ENCODE measurements at regions not wholly inside any gene's neighbourhood (a gene's known extent, or its start where the extent isn't known, plus 50 kb on each side); places are given as distances from the start of the nearest gene placed in this dataset.

DNA sequence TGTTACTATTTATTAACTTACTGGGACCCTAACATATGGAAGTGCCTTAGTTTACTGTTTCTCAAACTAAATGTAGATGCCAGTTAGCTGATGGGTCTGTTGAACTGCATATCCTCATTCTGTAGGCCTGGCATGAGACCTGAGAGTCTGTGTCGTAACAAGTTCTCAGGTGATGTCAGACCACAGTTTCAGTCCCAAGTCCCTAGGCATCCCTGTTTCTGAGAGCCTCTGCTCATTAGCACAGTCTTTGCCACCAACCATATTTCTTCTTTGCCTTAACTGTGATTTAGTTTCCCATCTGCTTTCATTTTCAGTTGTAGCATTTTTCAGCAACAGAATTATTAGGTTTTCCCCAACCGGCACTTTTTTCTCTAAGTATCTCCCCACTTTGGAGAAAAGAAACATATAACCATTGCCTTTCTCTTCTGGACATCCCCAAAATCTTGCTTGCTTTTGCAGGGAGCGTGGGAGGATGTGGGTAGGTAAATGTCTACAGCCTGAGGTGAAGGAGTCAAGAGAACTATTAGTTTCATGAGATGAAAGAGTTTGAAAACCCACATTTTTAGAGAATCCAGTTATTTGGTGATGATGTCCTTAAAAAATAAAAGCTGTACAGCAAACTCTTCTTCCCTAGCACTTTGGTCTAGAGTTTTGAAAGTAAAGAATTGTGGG, 74.6 kb downstream of the NUDT12 start:
- H3K36me3 ChIP-seq = no peaks in the 10 kb centered on the region
- H3K27me3 ChIP-seq = no peaks in the 10 kb centered on the region
- H3K4me3 ChIP-seq = no peak overlapping the region
- no peaks in the 10 kb centered on the region for H3K4me1 ChIP-seq
- no peaks in the 10 kb centered on the region for H3K9me3 ChIP-seq
- DNase-seq (ENCODE audit: extremely low spot score in 2 of 2) = no peak
- intact Hi-C loops (cut with DNase I) = no loop called here
- no peak overlapping the region for H3K27ac ChIP-seq
- TF ChIP-seq, protein P1, sequence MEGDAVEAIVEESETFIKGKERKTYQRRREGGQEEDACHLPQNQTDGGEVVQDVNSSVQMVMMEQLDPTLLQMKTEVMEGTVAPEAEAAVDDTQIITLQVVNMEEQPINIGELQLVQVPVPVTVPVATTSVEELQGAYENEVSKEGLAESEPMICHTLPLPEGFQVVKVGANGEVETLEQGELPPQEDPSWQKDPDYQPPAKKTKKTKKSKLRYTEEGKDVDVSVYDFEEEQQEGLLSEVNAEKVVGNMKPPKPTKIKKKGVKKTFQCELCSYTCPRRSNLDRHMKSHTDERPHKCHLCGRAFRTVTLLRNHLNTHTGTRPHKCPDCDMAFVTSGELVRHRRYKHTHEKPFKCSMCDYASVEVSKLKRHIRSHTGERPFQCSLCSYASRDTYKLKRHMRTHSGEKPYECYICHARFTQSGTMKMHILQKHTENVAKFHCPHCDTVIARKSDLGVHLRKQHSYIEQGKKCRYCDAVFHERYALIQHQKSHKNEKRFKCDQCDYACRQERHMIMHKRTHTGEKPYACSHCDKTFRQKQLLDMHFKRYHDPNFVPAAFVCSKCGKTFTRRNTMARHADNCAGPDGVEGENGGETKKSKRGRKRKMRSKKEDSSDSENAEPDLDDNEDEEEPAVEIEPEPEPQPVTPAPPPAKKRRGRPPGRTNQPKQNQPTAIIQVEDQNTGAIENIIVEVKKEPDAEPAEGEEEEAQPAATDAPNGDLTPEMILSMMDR (IDR thresholded peaks at IDR 0.05) = no peak
- TF ChIP-seq POLR2AphosphoS5 (IDR thresholded peaks at IDR 0.05; ENCODE audit: insufficient read depth in 1 of 2, low read depth in 1 of 2) (no peak), POLR2A (IDR thresholded peaks at IDR 0.05) (no peak)

DNA sequence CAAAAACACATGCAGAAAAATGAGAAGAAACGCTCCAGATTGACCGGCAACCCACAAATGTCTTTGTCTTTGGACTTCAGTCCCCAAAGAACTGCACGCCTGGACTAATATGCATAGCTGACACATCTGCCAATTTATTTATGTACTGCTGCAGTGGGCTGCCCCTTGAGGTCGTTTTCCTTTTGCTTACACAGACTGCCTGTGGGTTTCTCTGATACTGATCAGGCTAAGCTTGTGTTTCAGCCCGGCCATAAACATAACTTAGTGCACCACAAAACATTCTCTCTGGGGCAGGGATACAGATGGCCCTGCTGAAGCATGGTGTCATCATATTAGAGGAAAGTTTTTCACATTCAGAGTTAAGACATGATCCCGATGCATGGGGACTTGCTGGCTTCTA, 75.4 kb downstream of the NUDT12 start:
- H3K9me3 ChIP-seq = no peaks in the 10 kb centered on the region
- intact Hi-C loops (cut with DNase I) = no loop called here
- no peaks in the 10 kb centered on the region for H3K36me3 ChIP-seq
- H3K27me3 ChIP-seq = no peaks in the 10 kb centered on the region
- no peak for DNase-seq (ENCODE audit: extremely low spot score in 2 of 2)
- TF ChIP-seq, protein P1 (IDR thresholded peaks at IDR 0.05) = no peak
- TF ChIP-seq POLR2AphosphoS5 (IDR thresholded peaks at IDR 0.05; ENCODE audit: insufficient read depth in 1 of 2, low read depth in 1 of 2) = no peak
- TF ChIP-seq POLR2A (IDR thresholded peaks at IDR 0.05) = no peak
- H3K4me1 ChIP-seq = no peaks in the 10 kb centered on the region
- no peak overlapping the region for H3K4me3 ChIP-seq
- H3K27ac ChIP-seq = no peak overlapping the region

DNA sequence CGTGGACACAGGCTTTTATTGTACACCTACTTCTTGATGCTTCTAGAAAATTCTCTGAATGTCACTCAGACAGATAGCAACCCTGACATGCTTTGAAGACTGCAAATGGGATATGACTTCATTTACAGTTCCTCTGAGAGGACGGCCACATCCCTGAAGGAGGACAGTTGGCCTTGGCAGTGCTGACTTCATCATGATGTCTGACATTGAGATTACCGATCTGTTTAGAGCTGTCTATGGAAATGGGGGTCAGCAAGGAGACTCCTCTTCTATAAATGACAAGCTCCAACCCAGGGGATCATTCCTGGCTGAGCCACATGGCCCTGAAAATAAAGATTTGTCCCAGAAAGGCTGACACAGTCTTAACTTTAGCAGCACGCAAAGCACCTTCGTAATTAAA, 75.8 kb downstream of the NUDT12 start:
- no peak overlapping the region for H3K4me3 ChIP-seq
- intact Hi-C loops (cut with DNase I) = no loop called here
- no peak for TF ChIP-seq POLR2A (IDR thresholded peaks at IDR 0.05)
- TF ChIP-seq, protein P1 (IDR thresholded peaks at IDR 0.05) = no peak
- TF ChIP-seq POLR2AphosphoS5 (IDR thresholded peaks at IDR 0.05; ENCODE audit: insufficient read depth in 1 of 2, low read depth in 1 of 2) = no peak
- H3K9me3 ChIP-seq = no peaks in the 10 kb centered on the region
- H3K36me3 ChIP-seq = no peaks in the 10 kb centered on the region
- H3K27ac ChIP-seq = no peak overlapping the region
- no peak for DNase-seq (ENCODE audit: extremely low spot score in 2 of 2)
- no peaks in the 10 kb centered on the region for H3K27me3 ChIP-seq
- no peaks in the 10 kb centered on the region for H3K4me1 ChIP-seq

DNA sequence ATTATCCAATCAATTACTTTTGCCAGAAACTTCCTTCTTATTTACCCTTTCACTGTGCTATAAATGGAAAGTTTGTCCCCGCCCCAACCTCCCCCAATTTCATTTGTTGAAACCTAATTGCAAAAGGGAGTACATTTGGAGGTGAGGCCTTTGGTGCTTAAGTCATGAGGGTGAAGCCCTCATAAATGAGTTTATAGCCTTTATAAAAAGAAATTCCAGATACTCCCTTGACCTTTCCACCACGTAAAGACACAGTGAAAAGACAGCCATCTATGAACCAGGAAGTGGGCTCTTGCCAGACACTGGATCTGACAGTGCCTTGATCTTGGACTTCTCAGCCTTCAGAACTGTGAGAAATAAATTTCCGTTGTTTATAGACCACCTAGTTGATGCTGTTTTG, 82.3 kb downstream of the NUDT12 start:
- H3K4me1 ChIP-seq = no peaks in the 10 kb centered on the region
- no peak overlapping the region for H3K4me3 ChIP-seq
- no peaks in the 10 kb centered on the region for H3K36me3 ChIP-seq
- DNase-seq (ENCODE audit: extremely low spot score in 2 of 2) = no peak
- no peaks in the 10 kb centered on the region for H3K27me3 ChIP-seq
- TF ChIP-seq POLR2AphosphoS5 (IDR thresholded peaks at IDR 0.05; ENCODE audit: insufficient read depth in 1 of 2, low read depth in 1 of 2) = no peak
- TF ChIP-seq POLR2A (IDR thresholded peaks at IDR 0.05) = no peak
- TF ChIP-seq, protein P1 (IDR thresholded peaks at IDR 0.05) = no peak
- no peaks in the 10 kb centered on the region for H3K9me3 ChIP-seq
- no peak overlapping the region for H3K27ac ChIP-seq
- intact Hi-C loops (cut with DNase I) = no loop called here

DNA sequence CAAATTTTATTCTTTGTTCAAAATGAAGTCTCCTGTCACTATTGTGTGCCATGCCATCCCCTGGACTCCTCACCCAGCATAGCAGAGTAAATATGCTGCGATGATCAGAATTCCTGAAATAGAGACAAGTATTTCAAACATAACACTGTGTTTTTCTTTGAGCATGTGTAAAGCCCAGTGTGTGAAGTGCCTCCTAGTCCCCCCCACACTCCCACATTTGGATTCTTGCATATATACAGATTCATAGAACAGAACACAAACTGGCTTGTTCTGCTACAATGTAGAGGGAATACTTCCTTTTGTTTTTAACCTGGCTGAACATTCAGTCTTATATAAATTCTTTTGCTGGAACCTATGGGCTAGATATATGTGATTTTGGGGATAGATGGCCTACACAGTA, 84.9 kb downstream of the NUDT12 start:
- DNase-seq (ENCODE audit: extremely low spot score in 2 of 2) = no peak
- Histone ChIP-seq H3K9me3 (no peaks in the 10 kb centered on the region), H3K27me3 (no peaks in the 10 kb centered on the region), H3K36me3 (no peaks in the 10 kb centered on the region), H3K4me3 (no peak overlapping the region), H3K4me1 (no peaks in the 10 kb centered on the region), H3K27ac (no peak overlapping the region)
- intact Hi-C loops (cut with DNase I) = loop anchor here (10.0 kb wide), 1 partner anchor 243 kb away; no protein-coding TSS in a partner anchor
- TF ChIP-seq, protein P1 (IDR thresholded peaks at IDR 0.05) = no peak
- TF ChIP-seq POLR2A (IDR thresholded peaks at IDR 0.05) (no peak), POLR2AphosphoS5 (IDR thresholded peaks at IDR 0.05; ENCODE audit: insufficient read depth in 1 of 2, low read depth in 1 of 2) (no peak)
